B cell (primary cell): ENCODE measurements at regions not wholly inside any gene's neighbourhood (a gene's known extent, or its start where the extent isn't known, plus 50 kb on each side); places are given as distances from the start of the nearest gene placed in this dataset.
"Not testable (repeated sequence)": the region's sequence is repeated elsewhere in the genome, so short reads cannot be mapped to it uniquely, and the experiment has no call there.

Source experiments
- ATAC-seq: fragments of 200-7000 bp; cut with Tn5 transposase; one replicate; pipeline ENCODE4 v1.10.0; 2021; ENCODE audit warnings: low read depth, mild to moderate bottlenecking, moderate number of reproducible peaks, moderate library complexity
- CTCF ChIA-PET: fragments of 350-600 bp; sonication (Branson Sonifier 250); formaldehyde crosslinking; loops from one replicate; lab custom pipeline; 2021; ENCODE audit warnings: antibody characterized with exemption, inconsistent platforms; lab: Charles Lee
- POLR2A ChIA-PET: fragments of 350-600 bp; sonication (Branson Sonifier 250); formaldehyde crosslinking; loops from one replicate; lab custom pipeline; 2021; ENCODE audit warnings: antibody characterized with exemption; lab: Charles Lee
- DNase-seq: peaks from one replicate; pipeline ENCODE4 v3.0.0; 2013
- H2AFZ ChIP-seq: 2 replicates; pipeline ENCODE4 v1.6.1; 2012; ENCODE audit warnings: mild to moderate bottlenecking, low read depth, low read length; ENCODE audit not compliant: insufficient read depth, poor library complexity, severe bottlenecking
- H3K27ac ChIP-seq, 2 donors: 1 replicate in 1 of 2; 2 replicates in 1 of 2; pipeline ENCODE4 v1.5.1; 2012 to 2013; ENCODE audit warnings: low read length in 2 of 2, mild to moderate bottlenecking in 2 of 2, moderate library complexity in 1 of 2
- H3K27me3 ChIP-seq, 4 experiments: fragments of 200-600 bp in 1 of 4; sonication (generic) in 1 of 4; replicated peaks in 1 of 4; 1 replicate in 2 of 4; 2 replicates in 2 of 4; pipeline versions ENCODE4 v1.6.1 to v1.7.0; 2013 to 2016; ENCODE audit warnings: low read length in 3 of 4, mild to moderate bottlenecking in 2 of 4, mixed read lengths in 1 of 4, moderate library complexity in 1 of 4; ENCODE audit not compliant: insufficient read depth in 4 of 4, control insufficient read depth in 3 of 4; ENCODE audit errors: control extremely low read depth in 1 of 4
- H3K36me3 ChIP-seq, 2 experiments: replicated peaks in 1 of 2; 1 replicate in 1 of 2; 2 replicates in 1 of 2; pipeline versions ENCODE4 v1.6.1 to v1.7.1; 2013; ENCODE audit warnings: low read length in 1 of 2; ENCODE audit not compliant: insufficient read depth in 2 of 2, control insufficient read depth in 1 of 2; ENCODE audit errors: control extremely low read depth in 1 of 2, extremely low read depth in 1 of 2
- H3K4me1 ChIP-seq, 2 donors: fragments of 200-600 bp in 1 of 2; sonication (generic) in 1 of 2; 1 replicate in 1 of 2; 2 replicates in 1 of 2; pipeline versions ENCODE4 v1.5.1 to v1.6.1; 2013 to 2017; ENCODE audit warnings: low read length in 2 of 2; ENCODE audit not compliant: control insufficient read depth in 2 of 2, insufficient read depth in 2 of 2
- H3K4me2 ChIP-seq: replicated peaks from 2 replicates; pipeline ENCODE3; 2012; ENCODE audit warnings: mild to moderate bottlenecking, low read depth, low read length; ENCODE audit not compliant: poor library complexity, severe bottlenecking
- H3K4me3 ChIP-seq, 5 experiments: fragments of 200-600 bp in 1 of 5; sonication (generic) in 1 of 5; 1 replicate in 3 of 5; 2 replicates in 2 of 5; pipeline versions ENCODE4 v1.5.1 to v1.7.0; 2011 to 2016; ENCODE audit warnings: low read length in 4 of 5, mild to moderate bottlenecking in 4 of 5, low read depth in 2 of 5, control low read depth in 1 of 5, moderate library complexity in 1 of 5; ENCODE audit not compliant: insufficient read depth in 1 of 5; ENCODE audit errors: control extremely low read depth in 1 of 5, extremely low read depth in 1 of 5
- H3K79me2 ChIP-seq: fragments of 200-600 bp; sonication (generic); one replicate; pipeline ENCODE4 v1.6.0; 2016; ENCODE audit warnings: low read length; ENCODE audit not compliant: control insufficient read depth, insufficient read depth
- H3K9ac ChIP-seq: fragments of 200-600 bp; sonication (generic); 2 replicates; pipeline ENCODE4 v1.6.1; 2017; ENCODE audit warnings: mild to moderate bottlenecking, low read length, moderate library complexity
- H3K9me3 ChIP-seq, 3 donors: one replicate each; pipeline versions ENCODE4 v1.6.1 to v1.7.1; 2013; ENCODE audit warnings: low read length in 2 of 3; ENCODE audit not compliant: control insufficient read depth in 2 of 3, insufficient read depth in 1 of 3; ENCODE audit errors: control extremely low read depth in 1 of 3
- H4K20me1 ChIP-seq: 2 replicates; pipeline ENCODE4 v1.6.0; 2012; ENCODE audit warnings: mild to moderate bottlenecking, low read length; ENCODE audit not compliant: insufficient read depth, control insufficient read depth, poor library complexity, severe bottlenecking
- H3K27ac Mint-ChIP-seq: one replicate; pipeline ENCODE4 v1.8.0; 2021; ENCODE audit warnings: mixed read lengths
- H3K27me3 Mint-ChIP-seq: one replicate; pipeline ENCODE4 v1.8.0; 2021; ENCODE audit warnings: mixed read lengths
- H3K4me1 Mint-ChIP-seq: one replicate; pipeline ENCODE4 v1.8.0; 2021; ENCODE audit warnings: mixed read lengths
- H3K4me3 Mint-ChIP-seq: one replicate; pipeline ENCODE4 v1.8.0; 2021; ENCODE audit warnings: mixed read lengths
- H3K9me3 Mint-ChIP-seq: one replicate; pipeline ENCODE4 v1.8.0; 2022; ENCODE audit warnings: mixed read lengths; ENCODE audit not compliant: insufficient read depth
- CTCF ChIP-seq: fragments of 200-600 bp; IDR thresholded peaks from one replicate; pipeline ENCODE4 v1.8.0; 2022; ENCODE audit warnings: antibody characterized with exemption, mild to moderate bottlenecking
- EZH2 ChIP-seq: IDR thresholded peaks from 2 replicates; pipeline ENCODE4 v1.6.1; 2012; ENCODE audit warnings: borderline replicate concordance, low read depth, mild to moderate bottlenecking, moderate library complexity, low read length; ENCODE audit not compliant: insufficient read depth, poor library complexity, severe bottlenecking
- WGBS: methylation state at CpG from one replicate; pipeline ENCODE4 v1.1.5; 2013; ENCODE audit warnings: missing lambda C conversion rate; ENCODE audit not compliant: insufficient coverage; 5-methylcytosine and 5-hydroxymethylcytosine counted together
- intact Hi-C: fragments of 100-400 bp; cut with micrococcal nuclease; formaldehyde crosslinking; loops from one replicate; pipeline ENCODE4 v1.10.0; 2022

GRCh38 chr12:28036940-28037339 lies 64.4 kb upstream of the PTHLH start:
- ATAC-seq (no peak), DNase-seq (no peak)
- no peak overlapping the region for H3K9ac ChIP-seq
- no peaks in the 10 kb centered on the region for H3K36me3 ChIP-seq
- TF ChIP-seq EZH2: no peak
- no peak for TF ChIP-seq CTCF
- H3K4me2 ChIP-seq: no peak overlapping the region
- intact Hi-C loops: no loop called here
- ChIA-PET CTCF (no interaction called here), POLR2A (no interaction called here)
- H4K20me1 ChIP-seq: no peaks in the 10 kb centered on the region
- H3K27me3 ChIP-seq: no peaks in the 10 kb centered on the region
- H3K27ac ChIP-seq: no peak overlapping the region
- Mint-ChIP-seq H3K27ac (no peak overlapping the region), H3K9me3 (no peaks in the 10 kb centered on the region), H3K4me1 (no peaks in the 10 kb centered on the region), H3K27me3 (peaks cover 2% of the 10 kb centered on the region), H3K4me3 (no peak overlapping the region)
- H3K9me3 ChIP-seq: no peaks in the 10 kb centered on the region
- H3K4me1 ChIP-seq: no peaks in the 10 kb centered on the region
- no peak overlapping the region for H3K4me3 ChIP-seq
- H2AFZ ChIP-seq: no peak overlapping the region
- H3K79me2 ChIP-seq: no peaks in the 10 kb centered on the region
- 85% methylated on average over 2 of the region's 3 CpGs for WGBS

- POLR2A ChIA-PET: no interaction called here
Observed at GRCh38 chr12:28040246-28040645, 67.7 kb upstream of the PTHLH start.

GRCh38 chr12:28046600-28046999 lies 74.1 kb upstream of the PTHLH start:
- H3K27ac Mint-ChIP-seq, H3K36me3 ChIP-seq, DNase-seq, POLR2A ChIA-PET, H3K27me3 ChIP-seq, H3K4me3 Mint-ChIP-seq, CTCF ChIA-PET, H3K4me1 ChIP-seq, H3K4me2 ChIP-seq, ATAC-seq, H2AFZ ChIP-seq, H3K9me3 ChIP-seq, H3K9ac ChIP-seq, H3K79me2 ChIP-seq, H3K9me3 Mint-ChIP-seq, intact Hi-C loops, H3K4me1 Mint-ChIP-seq, H4K20me1 ChIP-seq, H3K27ac ChIP-seq, H3K4me3 ChIP-seq: not testable (repeated sequence)
- no CpG with 5 or more reads among the region's 3 CpGs for WGBS
- peaks cover 10% of the 10 kb centered on the region for H3K27me3 Mint-ChIP-seq

More at GRCh38 chr12:28040246-28040645, 67.7 kb upstream of the PTHLH start:
- H3K4me2 ChIP-seq: no peak overlapping the region
- Mint-ChIP-seq H3K9me3 (no peaks in the 10 kb centered on the region), H3K27me3 (peaks cover 2% of the 10 kb centered on the region), H3K4me1 (no peaks in the 10 kb centered on the region), H3K27ac (no peak overlapping the region), H3K4me3 (no peak overlapping the region)
- H3K4me1 ChIP-seq: no peaks in the 10 kb centered on the region
- CTCF ChIA-PET: no interaction called here
- no peak overlapping the region for H3K27ac ChIP-seq
- ATAC-seq (no peak), DNase-seq (no peak)
- no peaks in the 10 kb centered on the region for H3K9me3 ChIP-seq
- H3K9ac ChIP-seq: no peak overlapping the region
- TF ChIP-seq CTCF (no peak), EZH2 (no peak)
- no peaks in the 10 kb centered on the region for H3K36me3 ChIP-seq
- intact Hi-C loops: no loop called here
- no peaks in the 10 kb centered on the region for H3K27me3 ChIP-seq
- no peak overlapping the region for H2AFZ ChIP-seq
- no CpG with 5 or more reads among the region's 2 CpGs for WGBS
- no peaks in the 10 kb centered on the region for H4K20me1 ChIP-seq
- H3K4me3 ChIP-seq: no peak overlapping the region
- no peaks in the 10 kb centered on the region for H3K79me2 ChIP-seq
